Stimulated activated CD4-positive, alpha-beta T cell treated with anti-CD3 and anti-CD28 coated beads, Interleukin-2, amount 100 ng/mL, for 4 hours (primary cell): ENCODE measurements at regions not wholly inside any gene's neighbourhood (a gene's known extent, or its start where the extent isn't known, plus 50 kb on each side); places are given as distances from the start of the nearest gene placed in this dataset.
"Not testable (repeated sequence)": the region's sequence is repeated elsewhere in the genome, so short reads cannot be mapped to it uniquely, and the experiment has no call there.

ENCODE experiments used
- DNase-seq: peaks from one replicate; pipeline ENCODE4 v3.0.0-alpha.2; 2020; ENCODE audit warnings: low read depth

DNA sequence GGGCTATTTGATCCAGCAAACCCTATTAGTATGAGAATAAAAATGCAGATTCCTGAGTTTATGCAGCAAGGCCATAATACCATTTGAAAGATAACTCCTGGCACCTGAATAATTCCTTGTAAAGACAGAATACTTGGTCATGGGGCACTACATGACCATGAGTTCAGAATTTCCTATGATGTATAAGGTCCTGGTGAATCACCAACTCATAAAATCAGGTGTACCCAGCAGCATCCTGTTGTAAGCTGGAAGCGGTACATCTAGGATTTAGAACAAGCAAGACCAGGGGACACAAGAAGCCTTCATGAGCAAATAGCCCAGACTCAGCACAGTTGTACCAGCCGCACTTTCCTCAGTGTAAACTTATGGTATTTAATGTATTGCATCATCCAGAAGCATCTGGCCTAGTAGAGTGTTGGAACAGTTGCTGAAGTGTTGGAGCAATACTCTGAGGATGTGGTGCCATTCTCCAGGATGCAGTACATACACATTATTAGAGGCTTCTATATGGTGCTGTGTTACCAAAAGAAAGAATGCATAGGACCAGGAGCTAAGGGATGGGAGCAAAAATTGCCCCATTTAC lies 233.4 kb downstream of the SQOR start:
- DNase-seq = no peak

DNA sequence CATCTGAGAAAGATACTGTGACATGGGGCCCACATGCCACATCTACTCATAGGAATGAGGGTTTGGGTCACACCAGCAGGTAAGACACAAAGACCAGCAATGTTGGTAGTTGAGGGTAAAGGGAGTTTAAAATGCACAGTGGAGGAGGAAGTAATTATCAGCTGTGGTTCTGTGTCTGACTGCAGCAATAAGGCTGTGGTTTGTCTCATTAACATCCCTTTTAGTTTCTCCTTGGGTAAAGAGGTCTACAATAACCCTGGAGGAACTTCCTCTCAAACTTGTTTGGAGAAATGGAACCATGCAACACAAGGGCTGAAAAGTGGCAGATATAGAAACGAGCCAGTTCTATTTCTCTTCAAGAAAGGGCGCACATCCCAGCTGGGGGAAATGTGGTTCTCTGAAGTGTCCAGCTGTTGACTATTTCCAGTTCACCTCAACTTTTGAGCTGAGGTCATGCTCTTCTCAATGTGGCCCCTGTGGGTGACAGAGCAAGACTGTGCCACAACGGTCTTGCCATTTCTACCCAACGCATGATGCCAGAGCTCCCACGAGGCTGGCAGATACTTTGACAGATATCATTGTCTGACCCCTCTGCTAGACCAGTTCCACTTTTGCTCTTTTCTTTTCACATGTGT lies 234.3 kb downstream of the SQOR start:
- DNase-seq = no peak

DNA sequence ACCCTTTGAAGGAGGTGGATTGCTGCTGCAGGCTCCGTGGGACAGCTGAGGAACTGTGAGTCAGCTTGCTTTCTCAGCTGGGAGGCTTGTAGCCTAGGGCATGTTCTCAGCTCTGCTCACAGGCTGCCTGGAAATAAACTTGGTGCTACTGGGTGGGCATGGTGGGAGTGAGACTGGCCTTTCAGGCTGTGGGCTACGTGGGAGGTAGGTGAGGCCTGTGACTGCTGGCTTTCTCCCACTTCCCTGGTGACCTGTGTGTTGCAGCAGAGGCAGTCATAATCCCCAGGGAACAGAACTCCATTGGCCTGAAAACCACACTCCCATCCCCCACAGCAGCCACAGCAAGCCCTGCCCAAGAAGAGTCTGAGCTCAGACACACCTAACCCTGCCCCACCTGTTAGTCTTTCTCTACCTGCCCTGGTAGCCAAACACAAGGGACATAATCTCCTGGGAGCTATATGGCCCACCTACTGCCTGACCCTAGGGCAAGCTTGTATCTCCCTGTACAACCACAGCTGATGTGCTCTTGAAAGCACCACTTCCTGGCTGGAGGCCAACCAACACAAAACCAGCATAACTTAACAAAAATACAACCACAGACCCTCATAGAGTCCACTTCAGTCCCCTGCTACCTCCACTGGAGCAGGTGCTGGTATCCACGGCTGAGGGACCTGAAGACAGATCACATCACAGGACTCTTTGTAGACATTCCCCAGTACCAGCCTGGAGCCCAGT lies 236.5 kb downstream of the SQOR start:
- no peak for DNase-seq

DNA sequence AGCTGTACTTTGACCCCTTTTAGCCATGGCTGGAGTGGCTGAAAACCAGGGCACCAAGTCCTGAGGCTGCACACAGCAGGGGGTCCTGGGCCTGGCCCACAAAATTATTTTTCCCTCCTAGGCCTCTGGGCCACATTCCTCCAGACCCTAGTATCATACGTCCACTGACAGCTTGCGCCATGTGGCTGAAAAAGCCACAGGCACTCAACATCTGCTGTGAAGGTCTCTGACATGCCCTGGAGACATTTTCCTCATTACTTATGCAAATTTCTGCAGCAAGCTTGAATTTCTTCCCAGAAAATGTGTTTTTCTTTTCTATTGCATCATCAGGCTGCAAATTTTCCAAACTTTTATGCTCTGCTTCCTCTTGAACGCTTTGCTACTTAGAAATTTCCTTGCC lies 239.0 kb downstream of the SQOR start:
- no peak for DNase-seq

DNA sequence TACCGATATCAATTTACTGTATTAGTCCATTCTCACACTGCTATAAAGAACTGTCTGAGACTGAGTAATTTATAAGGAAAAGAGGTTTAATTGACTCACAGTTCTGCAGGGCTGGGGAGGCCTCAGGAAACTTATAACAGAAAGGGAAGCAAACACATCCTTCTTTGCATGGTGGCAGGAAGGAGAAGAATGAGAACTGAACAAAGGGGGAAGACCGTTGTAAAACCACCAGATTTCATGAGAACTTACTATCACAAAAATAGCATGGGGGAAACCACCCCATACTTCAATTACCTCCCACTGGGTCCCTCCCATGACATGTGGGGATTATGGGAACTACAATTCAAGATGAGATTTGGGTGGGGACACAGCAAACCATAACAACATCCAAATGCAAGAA lies 239.7 kb downstream of the SQOR start:
- DNase-seq = not testable (repeated sequence)

DNA sequence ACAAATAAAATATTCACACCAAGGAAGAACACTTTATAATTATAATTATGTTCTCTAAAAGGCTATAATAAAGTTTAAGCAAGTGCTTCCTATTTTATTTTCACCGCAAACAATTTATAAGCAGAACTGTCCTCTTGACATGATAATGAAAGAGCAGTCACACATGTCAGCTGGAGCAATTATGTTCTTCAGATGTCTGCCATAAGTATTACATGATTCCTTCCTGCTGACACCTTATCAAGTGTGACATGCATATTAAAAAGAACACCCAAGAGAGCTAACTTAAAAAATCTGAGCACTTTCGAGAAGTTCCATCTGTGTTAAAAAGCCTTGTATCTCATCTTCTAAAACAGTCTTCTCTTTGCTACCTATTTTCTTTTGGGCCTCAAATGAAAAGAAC lies 249.5 kb downstream of the SQOR start:
- no peak for DNase-seq

DNA sequence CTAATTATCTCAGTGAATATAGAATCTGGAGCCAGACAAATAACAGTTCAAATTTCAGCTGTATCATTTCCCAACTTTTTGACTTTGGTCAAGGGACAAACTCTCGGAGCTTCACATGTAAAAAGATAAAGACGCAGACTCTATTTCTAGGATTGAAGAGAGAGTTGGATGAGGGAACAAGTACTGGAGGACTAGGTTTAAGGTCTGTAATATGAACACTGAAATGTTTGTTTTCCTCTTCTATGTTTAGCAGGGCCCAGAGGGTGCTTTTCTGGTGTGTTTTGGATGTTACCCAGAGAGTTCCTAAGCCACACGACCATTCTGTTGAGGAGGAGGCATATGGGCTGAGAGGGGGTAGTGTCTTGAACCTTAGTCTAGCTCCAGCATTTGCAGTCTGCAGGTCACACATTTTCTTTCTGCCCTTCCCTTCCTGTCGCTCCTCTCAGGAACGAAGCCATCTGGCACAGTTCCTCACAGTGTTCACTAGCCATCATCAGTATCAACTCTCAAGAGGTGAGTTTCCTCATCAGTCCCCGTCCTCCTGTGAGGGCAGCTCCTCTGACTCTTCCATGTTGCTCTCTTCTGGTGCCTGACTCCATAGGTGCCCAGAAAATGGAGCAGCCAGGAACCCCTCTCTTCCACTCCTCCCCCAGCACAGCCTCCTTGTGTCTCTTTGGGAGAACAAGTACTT lies 250.1 kb downstream of the SQOR start:
- DNase-seq = no peak

DNA sequence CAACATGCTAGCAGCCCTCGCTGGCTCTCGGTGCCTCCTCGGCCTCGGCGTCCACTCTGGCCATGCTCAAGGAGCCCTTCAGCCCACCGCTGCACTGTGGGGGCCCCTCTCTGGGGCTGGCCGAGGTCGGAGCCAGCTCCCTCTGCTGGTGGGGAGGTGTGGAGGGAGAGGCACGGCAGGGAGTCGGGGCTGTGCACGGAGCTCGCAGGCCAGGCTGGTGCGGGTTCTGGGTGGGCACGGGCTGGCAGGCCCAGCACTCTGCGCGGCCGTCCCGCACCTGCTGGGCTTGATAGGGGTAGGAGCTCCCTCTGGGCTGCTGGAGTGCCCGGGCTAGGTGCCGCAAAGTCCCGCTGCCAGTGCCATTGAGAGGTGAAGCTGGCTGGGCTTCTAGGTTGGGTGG lies 251.0 kb downstream of the SQOR start:
- no peak for DNase-seq

DNA sequence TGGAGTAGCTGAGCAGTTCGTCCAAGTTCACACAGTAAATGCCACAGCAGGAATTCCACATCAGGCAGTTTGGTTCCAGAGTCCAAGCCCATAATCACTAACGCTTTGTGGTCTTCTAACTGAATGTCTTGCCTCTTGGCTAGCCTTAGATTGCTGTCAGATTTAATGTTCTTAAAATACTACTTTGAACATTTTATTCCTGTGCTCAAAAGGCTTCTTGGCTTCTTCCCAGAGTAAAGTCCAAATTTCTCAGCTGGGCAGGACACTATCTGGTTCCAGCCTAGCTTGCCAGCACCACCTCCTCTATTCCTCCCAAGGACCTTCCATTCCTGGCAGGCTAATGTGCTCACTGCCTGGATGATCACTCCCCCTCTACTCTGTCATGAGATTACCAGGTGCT lies 256.9 kb downstream of the SQOR start:
- DNase-seq = no peak

DNA sequence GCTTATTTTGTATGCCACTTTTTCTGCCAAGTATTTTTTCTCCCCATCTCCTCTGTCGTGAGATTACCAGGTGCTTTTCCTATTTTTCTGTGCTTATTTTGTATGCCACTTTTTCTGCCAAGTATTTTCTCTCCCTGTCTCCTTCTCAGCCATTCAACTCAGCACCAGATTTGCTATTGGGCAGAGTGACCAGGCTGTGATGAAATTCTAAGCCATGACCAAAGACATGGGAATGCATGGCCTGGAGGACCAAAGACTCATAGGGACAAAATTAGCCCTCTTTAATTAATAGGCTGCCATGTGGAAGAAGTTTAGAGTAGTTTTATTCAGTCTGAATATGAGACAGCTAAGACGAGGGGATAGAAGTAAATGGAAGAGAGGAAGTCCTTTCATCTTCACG lies 257.4 kb downstream of the SQOR start:
- no peak for DNase-seq

DNA sequence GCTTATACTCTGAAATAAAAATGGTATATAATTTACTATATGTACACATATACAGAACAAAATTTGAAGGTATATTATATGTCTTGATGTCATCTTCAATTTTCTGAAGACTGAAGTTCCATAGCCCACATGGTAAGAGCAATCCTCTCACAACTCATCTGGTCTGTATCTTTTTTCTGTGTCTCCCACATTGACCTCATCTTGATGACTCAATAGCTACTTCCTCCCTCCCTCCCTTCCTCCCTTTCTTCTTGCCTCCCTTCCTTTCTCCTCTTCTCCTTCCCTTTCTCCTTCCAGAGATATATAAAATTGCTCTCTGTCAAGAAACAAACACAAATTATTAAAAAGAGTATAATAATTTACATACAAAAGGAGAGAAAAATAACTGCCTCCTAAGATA lies 268.5 kb downstream of the SQOR start:
- DNase-seq = no peak

DNA sequence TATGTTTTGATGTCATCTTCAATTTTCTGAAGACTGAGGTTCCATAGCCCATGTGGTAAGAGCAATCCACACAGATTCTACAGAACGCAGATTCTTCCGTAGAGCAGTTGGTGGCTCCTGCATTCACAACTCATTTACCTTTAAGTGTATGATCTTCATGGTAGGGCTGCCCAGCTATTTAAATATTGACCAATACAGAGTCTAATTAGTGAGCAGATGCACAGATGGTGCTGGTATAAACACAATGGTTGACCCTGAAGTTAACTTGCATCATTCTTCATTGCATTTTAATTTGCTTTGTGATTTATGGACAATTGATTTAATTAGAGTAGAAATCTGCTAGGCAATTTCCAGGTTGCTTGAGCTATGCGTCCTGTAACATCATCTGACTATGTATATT lies 269.2 kb downstream of the SQOR start:
- DNase-seq = no peak

DNA sequence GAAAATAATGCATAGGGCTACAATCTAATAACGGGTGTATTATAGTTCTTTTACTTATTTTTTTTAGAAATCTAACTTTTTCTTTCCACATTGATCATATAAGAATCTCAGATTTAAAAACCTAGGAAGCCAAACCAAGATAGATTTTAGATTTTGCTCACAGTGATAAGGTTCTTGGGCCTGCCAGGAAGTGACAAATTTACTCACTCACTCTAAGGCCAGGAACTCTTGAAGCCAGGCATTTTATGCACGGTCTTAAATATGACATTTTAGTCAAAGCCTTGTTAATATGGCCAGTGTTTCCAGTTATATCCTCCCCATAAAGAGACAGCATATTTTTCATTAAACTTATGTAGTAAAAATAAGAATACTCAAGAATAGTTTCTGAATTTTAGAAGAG lies 271.4 kb downstream of the SQOR start:
- no peak for DNase-seq

DNA sequence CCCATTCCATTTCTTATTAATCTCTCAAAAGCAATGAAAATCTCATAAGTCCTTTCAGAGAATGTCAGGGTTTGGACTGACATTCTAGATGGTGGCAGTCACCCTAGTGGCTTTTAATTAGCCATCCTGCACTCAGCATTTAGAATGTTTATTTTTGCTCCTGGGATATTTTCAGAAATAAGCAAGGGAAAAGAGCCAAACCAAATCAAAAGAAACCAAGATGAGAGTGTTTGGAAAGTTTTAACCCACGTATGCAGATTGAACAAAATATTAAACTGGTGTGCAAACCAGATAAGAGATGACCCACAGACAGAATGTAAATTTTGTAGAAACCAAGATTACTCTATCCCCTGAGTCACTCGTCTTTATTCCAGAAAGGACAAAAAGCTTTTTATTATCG lies 275.8 kb downstream of the SQOR start:
- no peak for DNase-seq

DNA sequence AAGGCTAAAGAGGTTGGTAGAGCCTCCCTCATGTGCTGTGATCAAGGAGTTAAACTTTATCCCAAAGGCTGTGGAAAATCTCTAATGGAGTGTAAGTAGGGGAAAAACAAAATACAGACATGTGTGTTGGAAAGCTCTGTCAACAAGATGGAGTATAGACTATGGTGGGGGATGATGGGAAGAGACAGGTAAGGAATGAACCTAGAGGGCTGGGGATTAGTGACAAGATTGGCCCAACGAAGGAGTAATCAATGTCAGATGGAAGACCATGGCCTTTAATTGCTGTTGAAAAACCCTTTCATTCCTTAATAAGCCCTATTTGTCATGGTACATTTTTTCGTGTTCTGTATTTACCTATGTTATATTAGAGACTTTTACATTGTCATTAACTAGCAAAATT lies 278.6 kb downstream of the SQOR start:
- no peak for DNase-seq

DNA sequence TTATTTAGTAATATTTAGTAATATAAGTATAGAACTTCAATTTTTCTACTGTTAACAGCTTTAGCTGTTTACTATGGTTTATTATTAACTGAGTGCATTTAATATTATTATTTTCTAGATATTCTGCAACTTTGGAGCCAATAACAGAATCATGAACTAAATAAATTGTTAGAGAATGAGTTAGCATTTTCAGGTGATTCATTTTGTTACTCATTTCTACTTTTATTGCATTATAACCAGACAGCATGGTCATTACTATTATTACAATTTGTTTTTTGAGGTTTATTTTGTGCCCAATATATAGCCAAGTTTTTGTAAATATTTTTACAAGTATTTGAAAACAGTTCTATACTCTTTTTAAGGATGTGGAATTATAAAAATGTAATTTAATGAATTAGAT lies 279.6 kb downstream of the SQOR start:
- no peak for DNase-seq

DNA sequence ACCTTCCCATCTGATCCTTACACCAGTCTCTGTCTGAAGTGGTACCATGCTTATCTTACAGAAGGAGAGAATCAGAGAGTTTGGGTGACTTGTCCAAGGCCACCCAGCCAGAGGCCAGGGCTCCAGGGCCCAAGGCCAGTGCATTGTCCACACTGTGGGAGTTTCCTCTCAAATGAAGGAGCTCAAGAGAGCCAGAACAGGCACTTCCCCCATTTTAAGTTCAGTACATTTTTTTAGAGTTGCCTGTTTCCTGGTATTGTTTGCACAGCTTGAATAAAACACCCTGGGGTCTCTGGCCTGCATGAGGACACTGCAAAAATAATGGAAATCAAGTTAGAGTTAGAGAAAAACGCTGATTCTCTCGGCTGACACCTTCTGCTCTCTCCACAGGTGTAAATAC lies 284.0 kb downstream of the SQOR start:
- DNase-seq = no peak

DNA sequence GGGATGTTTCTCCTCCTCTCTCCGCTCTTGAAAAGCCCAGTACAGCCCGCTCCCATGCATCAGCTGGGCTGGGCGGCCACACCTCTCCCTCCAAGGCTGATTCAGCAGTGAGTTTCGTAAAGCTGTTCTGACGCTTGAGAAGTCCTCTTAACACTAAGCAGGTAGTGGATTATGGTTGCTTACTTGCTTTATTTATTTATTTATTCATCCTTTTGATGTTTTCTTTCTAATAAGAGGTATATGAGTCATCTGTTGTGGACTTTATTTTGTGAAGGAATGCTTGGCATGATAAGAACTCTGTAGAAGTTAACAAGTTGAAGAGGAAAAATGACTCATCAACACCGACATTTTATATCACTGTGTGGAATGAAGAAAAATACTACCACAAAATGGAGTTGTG lies 285.0 kb downstream of the SQOR start:
- DNase-seq = no peak

DNA sequence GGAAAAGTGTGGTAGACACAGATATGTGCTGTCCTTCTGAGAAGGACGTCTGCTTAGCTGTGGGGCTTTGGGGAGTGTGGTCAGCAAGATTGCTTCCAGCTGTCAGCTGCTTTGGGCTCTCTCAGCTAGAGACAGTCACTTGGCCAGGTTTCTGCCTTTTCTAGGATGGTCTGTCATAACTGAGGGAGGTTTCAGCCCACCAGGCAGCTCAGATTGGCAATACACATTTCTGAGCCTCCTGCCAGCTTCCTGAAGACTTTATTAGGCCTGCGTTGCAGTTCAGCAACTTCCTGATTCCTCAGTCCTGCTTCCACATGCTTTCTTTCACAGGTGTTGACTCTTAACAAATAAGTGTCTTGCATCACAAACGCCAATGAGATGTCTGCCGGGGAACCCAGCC lies 286.5 kb downstream of the SQOR start:
- no peak for DNase-seq

DNA sequence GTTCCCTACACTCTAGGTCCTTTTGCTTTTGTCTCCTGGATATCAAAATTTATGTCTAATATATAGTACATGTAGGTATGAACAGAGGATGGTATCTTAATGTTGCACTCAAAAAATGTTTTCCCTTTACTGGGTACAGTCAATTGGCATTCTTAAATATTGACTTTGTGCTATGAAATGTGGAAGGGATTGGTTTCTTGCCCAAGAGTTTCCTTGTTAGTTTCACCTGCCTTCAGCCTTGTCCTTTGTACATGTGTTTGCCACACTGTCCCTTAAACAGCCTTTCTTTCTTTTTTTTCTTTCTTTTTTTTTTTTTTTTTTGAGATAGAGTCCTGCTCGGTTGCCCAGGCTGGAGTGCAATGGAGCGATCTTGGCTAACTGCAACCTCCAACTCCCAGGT lies 287.1 kb downstream of the SQOR start:
- DNase-seq = no peak

DNA sequence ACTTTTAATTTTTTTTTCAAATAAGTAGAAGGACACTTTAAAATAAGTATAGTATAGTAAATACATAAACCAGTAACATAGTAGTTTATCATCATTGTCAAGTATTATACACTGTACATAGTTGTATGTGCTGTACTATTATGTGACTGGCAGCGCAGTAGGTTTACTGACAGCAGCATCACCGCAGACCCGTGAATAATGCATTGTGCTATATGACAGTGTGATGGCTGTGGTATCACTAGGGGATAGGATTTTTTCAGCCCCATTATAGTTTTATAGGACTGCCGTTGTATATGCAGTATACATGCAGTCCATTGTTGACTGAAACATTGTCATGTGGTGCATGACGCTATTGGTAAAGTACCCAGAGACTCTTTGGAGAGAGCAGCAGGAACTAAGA lies 306.5 kb downstream of the SQOR start:
- DNase-seq = no peak

DNA sequence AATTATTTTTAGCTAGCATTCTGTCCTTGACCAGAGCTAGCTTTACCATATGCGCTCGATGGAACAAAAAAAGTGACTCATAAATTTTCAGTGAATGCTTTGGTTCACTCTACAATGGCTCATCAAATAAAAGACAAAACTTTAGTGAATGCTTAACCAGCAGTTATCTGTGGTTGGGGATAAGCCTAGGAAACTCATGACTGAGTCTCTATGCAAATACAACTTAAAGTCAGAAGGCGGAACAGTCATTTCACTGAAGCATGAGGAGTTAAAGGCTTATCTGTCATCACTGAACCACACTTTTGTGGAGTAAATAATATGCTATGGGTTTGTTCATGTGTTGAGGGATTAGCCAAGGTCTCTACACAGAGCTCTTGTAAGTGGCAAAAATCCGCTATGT lies 308.4 kb downstream of the SQOR start:
- no peak for DNase-seq

DNA sequence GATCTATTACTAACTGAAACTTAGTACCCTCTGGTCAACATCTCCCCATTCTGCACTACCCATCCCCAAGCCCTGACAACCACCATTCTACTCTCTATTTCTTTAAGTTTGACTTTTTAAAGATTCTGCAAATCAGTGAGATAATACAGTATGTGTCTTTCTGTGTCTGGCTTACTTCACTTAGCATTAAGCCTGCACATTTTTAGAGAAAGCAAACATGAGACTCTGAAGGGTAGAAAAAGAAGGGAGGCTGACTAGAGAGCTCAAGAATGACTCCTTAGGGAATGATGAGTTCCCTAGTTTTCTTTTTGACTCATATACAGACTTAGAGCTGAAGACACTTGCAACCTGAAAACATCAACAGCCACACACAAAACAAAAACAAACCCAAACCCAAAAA lies 311.3 kb downstream of the SQOR start:
- DNase-seq = no peak
